ENCODE measurements at regions not wholly inside any gene's neighbourhood (a gene's known extent, or its start where the extent isn't known, plus 50 kb on each side); places are given as distances from the start of the nearest gene placed in this dataset.

- TF ChIP-seq, protein P1, sequence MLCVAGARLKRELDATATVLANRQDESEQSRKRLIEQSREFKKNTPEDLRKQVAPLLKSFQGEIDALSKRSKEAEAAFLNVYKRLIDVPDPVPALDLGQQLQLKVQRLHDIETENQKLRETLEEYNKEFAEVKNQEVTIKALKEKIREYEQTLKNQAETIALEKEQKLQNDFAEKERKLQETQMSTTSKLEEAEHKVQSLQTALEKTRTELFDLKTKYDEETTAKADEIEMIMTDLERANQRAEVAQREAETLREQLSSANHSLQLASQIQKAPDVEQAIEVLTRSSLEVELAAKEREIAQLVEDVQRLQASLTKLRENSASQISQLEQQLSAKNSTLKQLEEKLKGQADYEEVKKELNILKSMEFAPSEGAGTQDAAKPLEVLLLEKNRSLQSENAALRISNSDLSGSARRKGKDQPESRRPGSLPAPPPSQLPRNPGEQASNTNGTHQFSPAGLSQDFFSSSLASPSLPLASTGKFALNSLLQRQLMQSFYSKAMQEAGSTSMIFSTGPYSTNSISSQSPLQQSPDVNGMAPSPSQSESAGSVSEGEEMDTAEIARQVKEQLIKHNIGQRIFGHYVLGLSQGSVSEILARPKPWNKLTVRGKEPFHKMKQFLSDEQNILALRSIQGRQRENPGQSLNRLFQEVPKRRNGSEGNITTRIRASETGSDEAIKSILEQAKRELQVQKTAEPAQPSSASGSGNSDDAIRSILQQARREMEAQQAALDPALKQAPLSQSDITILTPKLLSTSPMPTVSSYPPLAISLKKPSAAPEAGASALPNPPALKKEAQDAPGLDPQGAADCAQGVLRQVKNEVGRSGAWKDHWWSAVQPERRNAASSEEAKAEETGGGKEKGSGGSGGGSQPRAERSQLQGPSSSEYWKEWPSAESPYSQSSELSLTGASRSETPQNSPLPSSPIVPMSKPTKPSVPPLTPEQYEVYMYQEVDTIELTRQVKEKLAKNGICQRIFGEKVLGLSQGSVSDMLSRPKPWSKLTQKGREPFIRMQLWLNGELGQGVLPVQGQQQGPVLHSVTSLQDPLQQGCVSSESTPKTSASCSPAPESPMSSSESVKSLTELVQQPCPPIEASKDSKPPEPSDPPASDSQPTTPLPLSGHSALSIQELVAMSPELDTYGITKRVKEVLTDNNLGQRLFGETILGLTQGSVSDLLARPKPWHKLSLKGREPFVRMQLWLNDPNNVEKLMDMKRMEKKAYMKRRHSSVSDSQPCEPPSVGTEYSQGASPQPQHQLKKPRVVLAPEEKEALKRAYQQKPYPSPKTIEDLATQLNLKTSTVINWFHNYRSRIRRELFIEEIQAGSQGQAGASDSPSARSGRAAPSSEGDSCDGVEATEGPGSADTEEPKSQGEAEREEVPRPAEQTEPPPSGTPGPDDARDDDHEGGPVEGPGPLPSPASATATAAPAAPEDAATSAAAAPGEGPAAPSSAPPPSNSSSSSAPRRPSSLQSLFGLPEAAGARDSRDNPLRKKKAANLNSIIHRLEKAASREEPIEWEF (CRISPR knock-in tag; IDR thresholded peaks at IDR 0.05): 0 out of 2 replicates have a peak, but pooled peaks have one; percentile 48
- TF ChIP-seq E2F6 (IDR thresholded peaks at IDR 0.05; ENCODE audit: borderline replicate concordance in 1 of 2, extremely low read depth in 1 of 2, insufficient read depth in 1 of 2, insufficient read length in 1 of 2, low read depth in 1 of 2, low read length in 1 of 2, poor library complexity in 1 of 2, severe bottlenecking in 1 of 2) (no peak), ZNF347 (CRISPR knock-in tag; IDR thresholded peaks at IDR 0.05; ENCODE audit: low read depth) (no peak), SRSF3 (IDR thresholded peaks at IDR 0.05; ENCODE audit: insufficient read depth, low read length) (no peak), PHF21A (IDR thresholded peaks at IDR 0.05; ENCODE audit: borderline replicate concordance, low read depth) (no peak), SRSF1 (IDR thresholded peaks at IDR 0.05; ENCODE audit: low read depth, low read length) (no peak), MLLT1 (IDR thresholded peaks at IDR 0.05) (no peak), POU5F1 (IDR thresholded peaks at IDR 0.05; ENCODE audit: borderline replicate concordance, low read depth, low read length, partially characterized antibody) (no peak), MAZ (CRISPR knock-in tag; conservative IDR thresholded peaks at IDR 0.05 in 1 of 2, IDR thresholded peaks at IDR 0.05 in 1 of 2) (no peak), EP300 (IDR thresholded peaks at IDR 0.05; ENCODE audit: low read length) (peak; percentile 4; the same call in 1 of the 2 replicates), MNT (conservative IDR thresholded peaks at IDR 0.05) (0 out of 4 replicates have a peak, but pooled peaks of 1 of the 2 experiments have one; percentile 20), MEIS2 (IDR thresholded peaks at IDR 0.05; ENCODE audit: partially characterized antibody) (peak; percentile 76), KAT8 (IDR thresholded peaks at IDR 0.05; ENCODE audit: low read depth) (no peak)
- TF ChIP-seq, protein P2, sequence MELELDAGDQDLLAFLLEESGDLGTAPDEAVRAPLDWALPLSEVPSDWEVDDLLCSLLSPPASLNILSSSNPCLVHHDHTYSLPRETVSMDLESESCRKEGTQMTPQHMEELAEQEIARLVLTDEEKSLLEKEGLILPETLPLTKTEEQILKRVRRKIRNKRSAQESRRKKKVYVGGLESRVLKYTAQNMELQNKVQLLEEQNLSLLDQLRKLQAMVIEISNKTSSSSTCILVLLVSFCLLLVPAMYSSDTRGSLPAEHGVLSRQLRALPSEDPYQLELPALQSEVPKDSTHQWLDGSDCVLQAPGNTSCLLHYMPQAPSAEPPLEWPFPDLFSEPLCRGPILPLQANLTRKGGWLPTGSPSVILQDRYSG (tag; conservative IDR thresholded peaks at IDR 0.05; ENCODE audit: low read depth): no peak
These were observed 244.4 kb downstream of the EDEM1 start (continued) for GRCh38 chr3:5431811-5432378.
